LHCN-M2 (cell line): ENCODE measurements at regions not wholly inside any gene's neighbourhood (a gene's known extent, or its start where the extent isn't known, plus 50 kb on each side); places are given as distances from the start of the nearest gene placed in this dataset.
"Not testable (repeated sequence)": the region's sequence is repeated elsewhere in the genome, so short reads cannot be mapped to it uniquely, and the experiment has no call there.

Source experiments
- DNase-seq: peaks from one replicate; pipeline ENCODE4 v3.0.0-alpha.2; 2012; ENCODE audit warnings: low read depth

- DNase-seq, result no peak
Observed at GRCh38 chr10:52477305-52477704, 163.2 kb downstream of the DKK1 start.

DNA sequence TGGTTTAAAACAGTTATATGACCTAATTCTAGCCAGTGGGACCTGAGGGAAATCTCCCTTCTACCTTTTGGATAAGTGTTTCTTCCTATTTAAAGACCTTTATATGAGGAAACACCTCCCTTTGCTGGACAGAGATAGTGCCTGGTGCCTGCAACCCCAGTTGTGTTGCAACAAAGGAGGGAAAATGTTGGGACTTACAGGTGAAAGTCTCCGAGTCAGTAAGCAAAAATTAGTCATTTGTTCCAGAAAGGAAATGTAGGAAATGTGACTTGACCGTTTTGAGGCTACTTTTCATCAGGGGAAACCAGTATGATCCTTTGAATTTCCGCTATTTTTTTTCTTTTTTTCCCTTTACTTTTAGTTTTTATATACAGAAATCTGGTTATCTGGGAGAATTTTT, 165.5 kb downstream of the DKK1 start:
- no peak for DNase-seq

GRCh38 chr10:52481986-52482555, 168.0 kb downstream of the DKK1 start:
- no peak for DNase-seq

DNA sequence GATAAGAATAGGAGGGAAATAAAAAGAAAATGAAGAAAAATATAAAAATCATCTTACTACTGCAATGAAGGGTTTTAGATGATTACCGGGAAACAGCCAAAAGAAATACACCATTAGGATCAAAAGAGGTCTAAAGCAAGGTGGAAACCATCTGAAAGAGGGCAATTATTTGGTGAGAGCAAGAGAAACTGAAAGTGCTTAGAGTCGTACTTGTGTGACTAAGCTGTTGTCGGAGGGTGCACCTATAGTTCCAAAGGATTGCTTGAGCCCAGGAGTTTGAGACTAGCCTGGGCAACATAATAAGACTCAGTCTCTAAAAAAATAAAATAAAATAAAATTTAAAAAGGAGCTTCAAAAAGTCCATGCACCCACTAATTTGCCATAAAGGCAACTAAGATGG, 169.5 kb downstream of the DKK1 start:
- no peak for DNase-seq

- no peak for DNase-seq
Observed at GRCh38 chr10:52484206-52485065, 170.4 kb downstream of the DKK1 start.

- DNase-seq, result no peak
Observed at GRCh38 chr10:52485462-52485861, 171.4 kb downstream of the DKK1 start.

DNA sequence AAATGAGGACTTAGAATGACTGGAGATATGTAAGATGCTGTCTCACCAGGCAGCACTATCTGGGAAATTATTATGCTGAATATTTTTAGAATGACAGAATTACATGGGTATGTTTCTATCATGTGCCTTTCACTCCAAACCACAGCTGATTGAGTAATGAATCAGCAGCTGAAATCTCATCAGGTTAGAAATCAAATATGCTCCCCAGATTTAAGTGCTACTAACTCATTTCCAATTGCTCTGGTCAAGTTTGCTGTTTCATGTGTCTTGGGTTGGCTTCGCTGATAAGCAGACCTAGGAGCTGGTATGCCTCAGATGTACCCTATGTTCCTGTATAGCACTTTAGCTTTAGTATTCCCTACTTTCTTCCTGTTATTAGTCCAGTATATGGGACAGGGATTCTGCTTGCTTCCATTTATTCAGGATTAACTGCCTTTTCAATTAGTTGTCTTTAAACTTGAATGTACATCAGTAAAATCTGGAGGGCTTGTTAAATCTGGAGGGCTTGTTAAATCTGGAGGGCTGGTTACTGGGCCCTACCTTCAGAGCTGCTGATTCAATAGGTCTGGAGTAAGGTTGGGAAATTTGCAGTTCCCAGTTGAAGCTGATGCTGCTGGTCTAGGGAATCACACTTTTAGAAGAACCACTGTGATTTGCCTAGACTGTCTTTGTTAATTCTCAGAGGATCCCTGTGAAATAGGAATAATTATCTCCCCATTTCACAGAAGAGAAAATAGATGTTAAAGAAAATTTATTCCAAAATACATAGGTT, 172.9 kb downstream of the DKK1 start:
- peak; percentile 98 for DNase-seq

GRCh38 chr10:52488606-52489485, 174.8 kb downstream of the DKK1 start:
- peak; percentile 64 for DNase-seq

GRCh38 chr10:52491246-52491995, 177.3 kb downstream of the DKK1 start:
- peak; percentile 50 for DNase-seq

- no peak for DNase-seq
Observed at GRCh38 chr10:52499281-52499680, 185.2 kb downstream of the DKK1 start.

- no peak for DNase-seq
Observed at GRCh38 chr10:52500476-52500875, 186.4 kb downstream of the DKK1 start.

GRCh38 chr10:52502237-52502636, 188.2 kb downstream of the DKK1 start:
- DNase-seq, result no peak

DNA sequence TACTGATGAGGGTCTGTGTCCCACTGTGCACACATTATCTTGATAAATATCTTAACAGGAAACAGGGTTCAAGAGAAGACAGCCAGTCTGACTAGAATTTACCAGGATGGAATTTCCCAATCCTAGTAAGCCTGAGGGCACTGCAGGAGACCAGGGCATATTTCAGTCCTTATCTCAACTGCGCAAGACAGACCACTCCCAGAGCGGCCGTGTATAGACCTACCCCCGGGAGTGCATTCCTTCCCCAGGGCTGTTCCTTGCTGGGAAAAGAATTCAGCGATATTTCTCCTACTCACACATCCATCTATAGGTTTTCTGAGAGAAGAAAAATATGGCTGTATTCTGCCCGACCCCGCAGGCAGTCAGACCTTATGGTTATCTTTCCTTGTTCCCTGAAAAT, 191.3 kb downstream of the DKK1 start:
- not testable (repeated sequence) for DNase-seq

DNA sequence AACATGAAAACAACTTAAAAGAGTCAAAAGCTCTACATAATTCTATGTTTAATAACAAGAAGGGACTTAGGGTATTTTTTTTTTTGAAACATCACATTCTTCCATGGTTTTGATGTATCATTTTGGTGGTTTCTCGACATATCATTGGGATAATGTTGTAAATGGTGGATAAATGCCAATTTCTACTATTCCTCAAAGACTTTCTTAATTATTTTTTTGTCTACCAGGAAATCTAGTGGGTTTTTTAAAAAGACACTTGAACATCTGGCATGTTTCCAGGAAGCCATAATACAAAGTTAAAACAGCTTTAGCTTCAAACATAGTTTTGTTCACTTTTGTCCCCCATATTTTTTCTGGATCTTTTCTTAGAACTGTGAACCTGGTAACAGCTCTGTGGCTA, 200.4 kb downstream of the DKK1 start:
- DNase-seq, result peak; percentile 13

DNA sequence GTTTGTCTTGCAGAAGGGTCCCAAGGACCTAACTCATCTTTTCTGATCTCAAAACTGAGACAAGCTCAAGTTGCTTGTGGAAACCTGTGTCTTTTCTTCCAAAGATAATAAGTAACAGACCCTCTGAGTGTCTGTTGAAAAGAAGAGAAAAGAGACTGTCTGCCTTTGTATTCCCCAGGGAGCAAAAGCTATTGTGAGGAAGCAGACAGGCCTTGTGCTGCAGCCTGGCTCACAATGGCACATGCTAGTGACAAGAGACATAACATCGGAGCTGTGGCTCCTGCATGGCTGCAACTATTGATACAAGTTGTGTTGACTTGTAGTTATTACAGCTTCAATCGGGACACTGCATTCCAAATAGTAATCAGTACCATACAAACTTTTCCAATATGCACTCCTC, 202.9 kb downstream of the DKK1 start:
- DNase-seq, result no peak

DNA sequence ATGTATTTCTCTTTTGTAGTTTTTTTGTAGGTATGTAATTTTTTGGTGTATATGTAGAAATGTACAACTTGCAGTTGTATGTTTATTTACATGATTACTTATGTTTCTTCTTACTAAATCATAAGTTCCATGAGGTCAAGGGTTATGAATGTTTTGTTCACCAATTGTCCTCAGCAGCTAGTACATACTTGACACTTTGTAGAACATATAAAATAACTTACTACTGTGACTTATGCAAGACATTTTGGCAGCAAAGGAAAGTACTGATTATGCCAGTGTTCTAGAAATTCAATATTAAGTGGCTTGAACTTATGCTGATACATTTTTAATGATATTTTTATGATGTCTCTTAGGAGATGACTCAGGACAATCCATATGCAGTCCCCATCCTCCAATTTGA, 209.6 kb downstream of the DKK1 start:
- DNase-seq, result no peak

- DNase-seq, result peak; percentile 61
Observed at GRCh38 chr10:52525761-52526160, 211.7 kb downstream of the DKK1 start.

DNA sequence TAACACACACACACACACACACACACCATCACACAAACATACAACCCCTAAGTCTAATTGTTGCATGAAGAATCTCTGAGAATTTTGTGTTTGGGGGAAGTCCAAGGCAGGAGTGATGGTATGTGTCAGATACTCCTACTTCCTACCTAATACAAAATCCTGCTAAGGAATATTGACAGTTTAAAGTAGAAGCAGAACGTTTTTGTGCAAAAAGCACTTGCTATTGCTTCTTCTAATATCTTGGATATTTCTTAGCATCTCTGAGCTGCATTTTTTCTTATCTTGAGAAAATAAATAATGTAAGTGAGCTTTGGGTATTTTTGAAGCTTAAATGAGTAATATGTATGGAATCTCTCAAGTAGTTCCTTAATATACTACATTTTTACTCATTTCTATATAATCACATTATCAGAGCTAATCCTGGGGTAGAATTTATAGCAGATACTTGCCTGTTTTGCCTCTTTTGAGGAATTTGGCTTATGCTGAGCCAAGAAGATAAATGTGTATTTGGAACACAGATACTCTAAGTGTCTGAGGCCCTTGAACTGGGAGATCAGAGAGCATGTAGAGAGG, 212.3 kb downstream of the DKK1 start:
- no peak for DNase-seq

- DNase-seq, result no peak
Observed at GRCh38 chr10:52532650-52533290, 218.7 kb downstream of the DKK1 start.

- peak; percentile 20 for DNase-seq
Observed at GRCh38 chr10:52533986-52534385, 219.9 kb downstream of the DKK1 start.
